GM23338 (cell line): ENCODE measurements at regions not wholly inside any gene's neighbourhood (a gene's known extent, or its start where the extent isn't known, plus 50 kb on each side); places are given as distances from the start of the nearest gene placed in this dataset.

ENCODE experiments used
- ZNF331 ChIP-seq: fragments of 250-450 bp; sonication (Bioruptor Pico); IDR thresholded peaks from 2 replicates; pipeline ENCODE4 v1.5.0; 2020; ENCODE audit warnings: low read depth, mild to moderate bottlenecking, moderate library complexity
- TF ChIP-seq, protein P1 (sequence below), 2 experiments: fragments of 200-600 bp in 1 of 2; sonication (generic) in 1 of 2; conservative IDR thresholded peaks; 2 replicates each; pipeline versions ENCODE4 v1.5.1 to v1.6.1; 2016 to 2017; ENCODE audit warnings: antibody characterized with exemption in 2 of 2, low read depth in 2 of 2, mild to moderate bottlenecking in 2 of 2, moderate library complexity in 1 of 2

DNA sequence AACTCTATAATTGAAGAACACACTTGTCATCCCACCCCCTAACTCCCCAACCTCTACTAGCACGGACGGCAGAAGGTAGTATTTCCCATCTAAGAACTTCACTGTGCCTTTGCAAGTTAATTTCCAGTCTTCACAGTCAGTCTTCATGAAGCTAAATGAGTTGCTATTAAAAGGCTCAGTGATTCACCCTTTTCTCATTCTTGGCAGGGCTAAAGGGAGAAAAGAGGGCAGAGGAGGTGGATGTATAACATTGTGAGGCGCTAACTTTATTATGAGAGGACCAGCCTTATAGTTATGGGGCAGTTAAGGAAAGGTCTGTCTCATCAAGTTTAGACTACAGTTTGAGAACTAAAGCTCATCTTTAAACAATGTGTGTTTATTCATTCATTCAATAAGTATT, 161.0 kb upstream of the S100G start:
- TF ChIP-seq ZNF331: no peak
- TF ChIP-seq, protein P1, sequence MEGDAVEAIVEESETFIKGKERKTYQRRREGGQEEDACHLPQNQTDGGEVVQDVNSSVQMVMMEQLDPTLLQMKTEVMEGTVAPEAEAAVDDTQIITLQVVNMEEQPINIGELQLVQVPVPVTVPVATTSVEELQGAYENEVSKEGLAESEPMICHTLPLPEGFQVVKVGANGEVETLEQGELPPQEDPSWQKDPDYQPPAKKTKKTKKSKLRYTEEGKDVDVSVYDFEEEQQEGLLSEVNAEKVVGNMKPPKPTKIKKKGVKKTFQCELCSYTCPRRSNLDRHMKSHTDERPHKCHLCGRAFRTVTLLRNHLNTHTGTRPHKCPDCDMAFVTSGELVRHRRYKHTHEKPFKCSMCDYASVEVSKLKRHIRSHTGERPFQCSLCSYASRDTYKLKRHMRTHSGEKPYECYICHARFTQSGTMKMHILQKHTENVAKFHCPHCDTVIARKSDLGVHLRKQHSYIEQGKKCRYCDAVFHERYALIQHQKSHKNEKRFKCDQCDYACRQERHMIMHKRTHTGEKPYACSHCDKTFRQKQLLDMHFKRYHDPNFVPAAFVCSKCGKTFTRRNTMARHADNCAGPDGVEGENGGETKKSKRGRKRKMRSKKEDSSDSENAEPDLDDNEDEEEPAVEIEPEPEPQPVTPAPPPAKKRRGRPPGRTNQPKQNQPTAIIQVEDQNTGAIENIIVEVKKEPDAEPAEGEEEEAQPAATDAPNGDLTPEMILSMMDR (conservative IDR thresholded peaks at IDR 0.05; ENCODE audit: low read depth in 2 of 2): no peak
